Mesenchymal stem cell (in vitro differentiated cells and primary cell): ENCODE measurements at regions not wholly inside any gene's neighbourhood (a gene's known extent, or its start where the extent isn't known, plus 50 kb on each side); places are given as distances from the start of the nearest gene placed in this dataset.

Experiments used
- DNase-seq: peaks from one replicate; pipeline ENCODE4 v3.0.0-alpha.2; 2013
- H2AFZ ChIP-seq: one replicate; pipeline ENCODE4 v1.6.1; 2013; ENCODE audit warnings: low read depth, mild to moderate bottlenecking, control low read depth, inconsistent platforms, low read length, moderate library complexity
- H2AK5ac ChIP-seq: 2 replicates; pipeline ENCODE4 v1.6.1; 2013; ENCODE audit warnings: low read length, moderate library complexity, mild to moderate bottlenecking, inconsistent platforms; ENCODE audit not compliant: severe bottlenecking
- H2BK120ac ChIP-seq: one replicate; pipeline ENCODE4 v1.6.1; 2013; ENCODE audit warnings: low read depth, mild to moderate bottlenecking, inconsistent platforms, low read length, moderate library complexity
- H2BK12ac ChIP-seq, 2 experiments: one replicate each; pipeline ENCODE4 v1.6.1; 2013; ENCODE audit warnings: inconsistent platforms in 2 of 2, low read length in 2 of 2, mild to moderate bottlenecking in 2 of 2, moderate library complexity in 2 of 2, control low read depth in 1 of 2
- H2BK15ac ChIP-seq: one replicate; pipeline ENCODE4 v1.6.1; 2013; ENCODE audit warnings: mild to moderate bottlenecking, low read depth, inconsistent platforms; ENCODE audit not compliant: poor library complexity, severe bottlenecking
- H2BK5ac ChIP-seq: 2 replicates; pipeline ENCODE4 v1.6.1; 2013; ENCODE audit warnings: low read depth, mild to moderate bottlenecking, low read length, control low read depth, inconsistent platforms; ENCODE audit not compliant: poor library complexity, severe bottlenecking
- H3K14ac ChIP-seq, 2 experiments: one replicate each; pipeline ENCODE4 v1.6.1; 2013; ENCODE audit warnings: inconsistent platforms in 2 of 2, low read length in 2 of 2, control low read depth in 1 of 2, mild to moderate bottlenecking in 1 of 2, moderate library complexity in 1 of 2
- H3K18ac ChIP-seq, 2 experiments: one replicate each; pipeline ENCODE4 v1.6.1; 2013; ENCODE audit warnings: inconsistent platforms in 2 of 2, low read length in 2 of 2, control low read depth in 1 of 2, low read depth in 1 of 2, mild to moderate bottlenecking in 1 of 2
- H3K23ac ChIP-seq, 2 experiments: one replicate each; pipeline ENCODE4 v1.6.1; 2013; ENCODE audit warnings: inconsistent platforms in 2 of 2, low read length in 2 of 2, mild to moderate bottlenecking in 2 of 2, moderate library complexity in 2 of 2, control low read depth in 1 of 2
- H3K27ac ChIP-seq: 2 replicates; pipeline ENCODE4 v1.5.1; 2013; ENCODE audit warnings: mild to moderate bottlenecking, moderate library complexity, low read length, control low read depth, inconsistent platforms; ENCODE audit not compliant: poor library complexity, severe bottlenecking
- H3K27me3 ChIP-seq, 2 experiments: 2 replicates each; pipeline versions ENCODE4 v1.6.1 to v1.7.0; 2013; ENCODE audit warnings: low read length in 2 of 2, mild to moderate bottlenecking in 2 of 2, moderate library complexity in 2 of 2, control low read depth in 1 of 2, inconsistent platforms in 1 of 2; ENCODE audit not compliant: control insufficient read depth in 1 of 2, insufficient read depth in 1 of 2
- H3K36me3 ChIP-seq, 2 experiments: 2 replicates each; pipeline versions ENCODE4 v1.6.1 to v1.7.0; 2013; ENCODE audit warnings: low read length in 2 of 2, control low read depth in 1 of 2, inconsistent platforms in 1 of 2, low read depth in 1 of 2, mild to moderate bottlenecking in 1 of 2; ENCODE audit not compliant: insufficient read depth in 2 of 2, control insufficient read depth in 1 of 2
- H3K4ac ChIP-seq, 2 experiments: one replicate each; pipeline ENCODE4 v1.6.1; 2013; ENCODE audit warnings: inconsistent platforms in 2 of 2, low read length in 2 of 2, mild to moderate bottlenecking in 2 of 2, moderate library complexity in 2 of 2, control low read depth in 1 of 2, low read depth in 1 of 2
- H3K4me1 ChIP-seq: 2 replicates; pipeline ENCODE4 v1.6.1; 2013; ENCODE audit warnings: low read depth, low read length, control low read depth; ENCODE audit not compliant: control insufficient read depth, insufficient read depth
- H3K4me2 ChIP-seq: 2 replicates; pipeline ENCODE4 v1.6.1; 2013; ENCODE audit warnings: low read length, mild to moderate bottlenecking, inconsistent platforms; ENCODE audit not compliant: poor library complexity, severe bottlenecking
- H3K4me3 ChIP-seq, 2 experiments: 2 replicates each; pipeline versions ENCODE4 v1.5.1 to v1.7.0; 2013; ENCODE audit warnings: low read length in 2 of 2, mild to moderate bottlenecking in 2 of 2, control low read depth in 1 of 2, low read depth in 1 of 2; ENCODE audit not compliant: insufficient read depth in 1 of 2
- H3K79me1 ChIP-seq: replicated peaks from 2 replicates; pipeline ENCODE4 v1.6.1; 2013; ENCODE audit warnings: mild to moderate bottlenecking, control low read depth, low read length, inconsistent platforms; ENCODE audit not compliant: poor library complexity, severe bottlenecking
- H3K9ac ChIP-seq: 2 replicates; pipeline ENCODE4 v1.7.0; 2013; ENCODE audit warnings: mild to moderate bottlenecking, low read length, moderate library complexity
- H3K9me3 ChIP-seq: 2 replicates; pipeline ENCODE4 v1.7.0; 2013; ENCODE audit warnings: mild to moderate bottlenecking, low read length; ENCODE audit not compliant: control insufficient read depth
- H4K8ac ChIP-seq: one replicate; pipeline ENCODE4 v1.6.1; 2013; ENCODE audit warnings: inconsistent platforms, mild to moderate bottlenecking, low read length, moderate library complexity
- H4K91ac ChIP-seq: one replicate; pipeline ENCODE4 v1.6.1; 2013; ENCODE audit warnings: mild to moderate bottlenecking, low read length, inconsistent platforms
- WGBS: methylation state at CpG from one replicate; pipeline ENCODE4 v1.1.7; 2013; ENCODE audit warnings: mixed read lengths; 5-methylcytosine and 5-hydroxymethylcytosine counted together

- H3K18ac ChIP-seq, result no peak overlapping the region
- H4K8ac ChIP-seq, result no peak overlapping the region
- H2BK5ac ChIP-seq, result no peak overlapping the region
- H3K9ac ChIP-seq, result no peak overlapping the region
- H3K4me3 ChIP-seq, result no peak overlapping the region
- no peak overlapping the region for H2AK5ac ChIP-seq
- H2BK15ac ChIP-seq, result no peak overlapping the region
- no peak overlapping the region for H3K27ac ChIP-seq
- DNase-seq, result no peak
- no peak overlapping the region for H2BK120ac ChIP-seq
- peaks cover 30% of the 10 kb centered on the region for H3K4me1 ChIP-seq
- H4K91ac ChIP-seq, result no peak overlapping the region
- no peaks in the 10 kb centered on the region for H3K79me1 ChIP-seq
- no peaks in the 10 kb centered on the region for H3K9me3 ChIP-seq
- no peak overlapping the region for H3K4me2 ChIP-seq
- H3K23ac ChIP-seq, result no peak overlapping the region
- H2BK12ac ChIP-seq, result no peak overlapping the region
- no peak overlapping the region for H2AFZ ChIP-seq
- peaks cover 0 to 12% of the 10 kb centered on the region in 2 experiments for H3K27me3 ChIP-seq
- no peak overlapping the region for H3K14ac ChIP-seq
- H3K4ac ChIP-seq, result no peak overlapping the region
- H3K36me3 ChIP-seq, result no peaks in the 10 kb centered on the region
These were observed 339.5 kb downstream of the PTPRU start for GRCh38 chr1:29575826-29576225.

DNA sequence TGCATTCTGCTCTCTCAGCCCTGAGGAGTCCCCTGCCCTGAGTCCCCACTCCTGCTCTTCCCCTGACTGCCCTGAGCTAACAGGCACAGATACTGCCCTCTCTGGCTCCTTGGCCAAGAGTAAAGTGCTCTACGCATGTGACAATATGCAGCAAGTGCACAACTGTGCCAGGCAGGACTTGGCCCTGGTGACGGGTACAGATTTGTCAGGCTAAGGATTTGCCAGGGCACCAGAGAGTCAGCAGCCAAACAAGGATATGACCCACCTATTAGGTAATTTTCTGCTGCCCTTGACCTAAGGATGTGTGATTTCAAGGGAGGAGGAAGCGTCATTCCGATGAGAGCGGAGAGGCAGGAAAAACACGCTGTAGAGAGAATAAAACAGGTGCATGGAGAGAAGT, 339.0 kb downstream of the PTPRU start:
- no peak overlapping the region for H2BK12ac ChIP-seq
- no peak overlapping the region for H3K14ac ChIP-seq
- no peak overlapping the region for H3K4ac ChIP-seq

GRCh38 chr1:29574871-29575270, 338.5 kb downstream of the PTPRU start:
- Histone ChIP-seq H2AFZ (no peak overlapping the region), H3K4ac (no peak overlapping the region), H2BK5ac (no peak overlapping the region), H3K23ac (no peak overlapping the region), H3K79me1 (no peaks in the 10 kb centered on the region), H3K14ac (no peak overlapping the region), H3K4me2 (no peak overlapping the region), H3K27me3 (peaks cover 0 to 12% of the 10 kb centered on the region in 2 experiments), H2AK5ac (no peak overlapping the region), H3K18ac (no peak overlapping the region), H3K9me3 (no peaks in the 10 kb centered on the region), H3K4me3 (no peak overlapping the region), H3K9ac (no peak overlapping the region), H2BK15ac (no peak overlapping the region), H2BK120ac (no peak overlapping the region), H3K36me3 (no peaks in the 10 kb centered on the region), H3K4me1 (peaks cover 30% of the 10 kb centered on the region), H3K27ac (no peak overlapping the region), H4K8ac (no peak overlapping the region), H4K91ac (no peak overlapping the region), H2BK12ac (no peak overlapping the region)
- WGBS, result 70% methylated on average over 2 of the region's 2 CpGs
- no peak for DNase-seq

More for the DNA sequence above, 339.0 kb downstream of the PTPRU start:
- peaks cover 32% of the 10 kb centered on the region for H3K4me1 ChIP-seq
- peaks cover 0 to 12% of the 10 kb centered on the region in 2 experiments for H3K27me3 ChIP-seq
- H3K4me2 ChIP-seq, result no peak overlapping the region
- H2AK5ac ChIP-seq, result no peak overlapping the region
- no peak overlapping the region for H3K27ac ChIP-seq
- H3K9me3 ChIP-seq, result no peaks in the 10 kb centered on the region
- no peak overlapping the region for H2BK120ac ChIP-seq
- no peak overlapping the region for H2BK5ac ChIP-seq
- no peak overlapping the region for H3K9ac ChIP-seq
- H2BK15ac ChIP-seq, result no peak overlapping the region
- no peaks in the 10 kb centered on the region for H3K36me3 ChIP-seq
- no peak overlapping the region for H3K18ac ChIP-seq
- no peak overlapping the region for H2AFZ ChIP-seq
- H4K8ac ChIP-seq, result no peak overlapping the region
- no peak overlapping the region for H4K91ac ChIP-seq
- DNase-seq, result no peak
- no peak overlapping the region for H3K23ac ChIP-seq
- H3K79me1 ChIP-seq, result no peaks in the 10 kb centered on the region
- H3K4me3 ChIP-seq, result no peak overlapping the region
- WGBS, result 76% methylated on average over 6 of the region's 6 CpGs

DNA sequence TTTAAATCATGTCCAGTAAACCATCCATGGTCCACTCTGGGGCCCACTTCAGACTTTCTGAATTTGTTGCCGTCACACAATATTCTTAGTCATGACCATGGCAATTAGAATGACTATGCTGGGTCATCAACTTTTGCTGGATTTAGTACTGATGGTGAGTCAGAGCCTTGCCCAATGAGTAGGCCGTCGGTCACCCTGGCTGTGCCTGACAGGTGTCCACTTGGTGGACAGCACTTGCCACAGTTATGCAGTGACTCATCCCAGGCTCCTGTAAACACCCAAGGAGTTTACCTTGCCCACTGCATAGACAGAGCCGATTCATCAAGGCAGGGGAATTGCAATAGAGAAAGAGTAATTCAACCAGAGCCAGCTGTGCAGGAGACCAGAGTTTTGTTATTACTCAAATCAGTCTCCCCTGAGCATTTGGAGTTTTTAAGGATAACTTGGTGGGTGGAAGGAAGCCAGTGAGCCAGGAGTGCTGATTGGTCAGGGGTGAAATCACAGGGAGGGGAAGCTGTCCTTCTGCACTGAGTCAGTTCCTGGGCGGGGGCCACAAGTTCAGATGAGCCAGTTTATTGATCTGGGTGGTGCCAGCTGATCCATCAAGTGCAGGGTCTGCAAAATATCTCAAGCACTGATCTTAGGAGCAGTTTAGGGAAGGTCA, 333.8 kb downstream of the PTPRU start:
- H2AK5ac ChIP-seq, result no peak overlapping the region
- no peak overlapping the region for H2AFZ ChIP-seq
- DNase-seq, result peak; percentile 91
- H2BK12ac ChIP-seq, result no peak overlapping the region
- no peak overlapping the region for H4K91ac ChIP-seq
- no peak overlapping the region for H4K8ac ChIP-seq
- no peak overlapping the region for H3K23ac ChIP-seq
- peak overlapping the region; percentile 60 for H2BK5ac ChIP-seq
- no peaks in the 10 kb centered on the region for H3K79me1 ChIP-seq
- H3K27me3 ChIP-seq, result no peaks in the 10 kb centered on the region
- H3K36me3 ChIP-seq, result no peaks in the 10 kb centered on the region
- H3K27ac ChIP-seq, result peak overlapping the region; percentile 81
- H3K4me2 ChIP-seq, result no peak overlapping the region
- H3K4ac ChIP-seq, result no peak overlapping the region
- 17% methylated on average over 5 of the region's 5 CpGs for whole genome bisulfite sequencing
- no peak overlapping the region for H2BK15ac ChIP-seq
- peaks cover 24% of the 10 kb centered on the region for H3K4me1 ChIP-seq
- H3K9ac ChIP-seq, result no peak overlapping the region
- no peak overlapping the region for H3K4me3 ChIP-seq
- H3K9me3 ChIP-seq, result peaks cover 35% of the 10 kb centered on the region
- no peak overlapping the region for H3K14ac ChIP-seq
- no peak overlapping the region for H3K18ac ChIP-seq
- no peak overlapping the region for H2BK120ac ChIP-seq
